Ishikawa (cell line): ENCODE measurements at regions not wholly inside any gene's neighbourhood (a gene's known extent, or its start where the extent isn't known, plus 50 kb on each side); places are given as distances from the start of the nearest gene placed in this dataset.

ENCODE experiments used
- CEBPB ChIP-seq: IDR thresholded peaks from 2 replicates; pipeline ENCODE4 v1.6.1; 2012
- EGR1 ChIP-seq: IDR thresholded peaks from 2 replicates; pipeline ENCODE4 v1.6.1; 2012
- EP300 ChIP-seq: IDR thresholded peaks from 2 replicates; pipeline ENCODE4 v1.6.1; 2012; ENCODE audit warnings: borderline replicate concordance
- NFIC ChIP-seq: IDR thresholded peaks from 2 replicates; pipeline ENCODE4 v1.6.1; 2012
- TAF1 ChIP-seq: IDR thresholded peaks from 2 replicates; pipeline ENCODE4 v1.6.1; 2012; ENCODE audit warnings: low read depth, mild to moderate bottlenecking
- YY1 ChIP-seq: IDR thresholded peaks from 2 replicates; pipeline ENCODE4 v1.6.1; 2012; ENCODE audit warnings: low read depth
- TF ChIP-seq, protein P1 (sequence below): IDR thresholded peaks from 2 replicates; pipeline ENCODE4 v1.6.1; 2012; ENCODE audit warnings: low read depth, mild to moderate bottlenecking

DNA sequence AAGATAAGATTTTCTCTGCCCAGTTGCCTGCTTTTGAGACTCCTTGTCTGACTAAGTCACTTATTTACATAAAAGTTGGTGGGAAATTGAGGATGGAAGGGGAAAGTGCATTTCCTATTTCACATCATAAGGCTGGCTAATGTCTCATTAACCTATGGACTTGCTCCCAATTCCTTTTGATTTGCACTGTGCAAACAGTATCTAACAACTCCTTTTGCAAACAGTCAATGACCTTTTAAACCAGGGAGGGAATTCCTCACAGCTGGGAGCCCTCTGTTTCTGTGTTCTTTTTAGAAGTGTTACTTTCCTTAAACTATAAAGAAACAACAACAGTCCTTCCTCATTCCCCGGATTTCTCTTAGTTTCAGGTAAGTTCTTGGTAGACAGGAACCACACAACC lies 272.8 kb downstream of the RND3 start:
- no peak for TF ChIP-seq TAF1
- no peak for TF ChIP-seq YY1
- TF ChIP-seq NFIC = no peak
- no peak for TF ChIP-seq EGR1
- no peak for TF ChIP-seq EP300
- no peak for TF ChIP-seq CEBPB
- TF ChIP-seq, protein P1, sequence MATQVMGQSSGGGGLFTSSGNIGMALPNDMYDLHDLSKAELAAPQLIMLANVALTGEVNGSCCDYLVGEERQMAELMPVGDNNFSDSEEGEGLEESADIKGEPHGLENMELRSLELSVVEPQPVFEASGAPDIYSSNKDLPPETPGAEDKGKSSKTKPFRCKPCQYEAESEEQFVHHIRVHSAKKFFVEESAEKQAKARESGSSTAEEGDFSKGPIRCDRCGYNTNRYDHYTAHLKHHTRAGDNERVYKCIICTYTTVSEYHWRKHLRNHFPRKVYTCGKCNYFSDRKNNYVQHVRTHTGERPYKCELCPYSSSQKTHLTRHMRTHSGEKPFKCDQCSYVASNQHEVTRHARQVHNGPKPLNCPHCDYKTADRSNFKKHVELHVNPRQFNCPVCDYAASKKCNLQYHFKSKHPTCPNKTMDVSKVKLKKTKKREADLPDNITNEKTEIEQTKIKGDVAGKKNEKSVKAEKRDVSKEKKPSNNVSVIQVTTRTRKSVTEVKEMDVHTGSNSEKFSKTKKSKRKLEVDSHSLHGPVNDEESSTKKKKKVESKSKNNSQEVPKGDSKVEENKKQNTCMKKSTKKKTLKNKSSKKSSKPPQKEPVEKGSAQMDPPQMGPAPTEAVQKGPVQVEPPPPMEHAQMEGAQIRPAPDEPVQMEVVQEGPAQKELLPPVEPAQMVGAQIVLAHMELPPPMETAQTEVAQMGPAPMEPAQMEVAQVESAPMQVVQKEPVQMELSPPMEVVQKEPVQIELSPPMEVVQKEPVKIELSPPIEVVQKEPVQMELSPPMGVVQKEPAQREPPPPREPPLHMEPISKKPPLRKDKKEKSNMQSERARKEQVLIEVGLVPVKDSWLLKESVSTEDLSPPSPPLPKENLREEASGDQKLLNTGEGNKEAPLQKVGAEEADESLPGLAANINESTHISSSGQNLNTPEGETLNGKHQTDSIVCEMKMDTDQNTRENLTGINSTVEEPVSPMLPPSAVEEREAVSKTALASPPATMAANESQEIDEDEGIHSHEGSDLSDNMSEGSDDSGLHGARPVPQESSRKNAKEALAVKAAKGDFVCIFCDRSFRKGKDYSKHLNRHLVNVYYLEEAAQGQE = no peak
